ENCODE measurements at regions not wholly inside any gene's neighbourhood (a gene's known extent, or its start where the extent isn't known, plus 50 kb on each side); places are given as distances from the start of the nearest gene placed in this dataset.

DNA sequence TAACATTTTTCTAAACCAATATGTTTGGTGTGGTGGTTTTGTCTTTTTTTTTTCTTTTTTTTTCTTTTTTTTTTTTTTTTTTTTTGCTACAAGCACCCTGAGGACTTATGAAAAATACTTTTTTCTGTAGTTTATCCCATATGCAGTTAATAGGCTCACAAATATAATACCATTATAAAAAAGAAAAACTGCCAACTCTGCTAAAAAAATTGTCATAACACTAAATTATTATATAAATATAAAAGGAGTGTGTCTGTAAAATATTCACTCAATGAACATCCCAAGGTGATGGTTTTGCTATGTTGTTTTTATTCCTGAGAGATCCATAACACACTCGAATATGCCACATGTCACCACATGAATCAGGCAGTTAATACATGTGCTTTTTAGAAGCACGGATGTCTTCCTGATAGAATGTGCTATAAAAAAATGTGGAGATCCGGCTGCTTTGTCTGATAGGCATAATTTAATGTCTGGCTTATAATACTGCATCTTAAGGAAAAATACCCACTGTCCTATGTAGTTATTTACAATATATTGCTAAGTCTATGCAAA, 110.7 kb upstream of the ZNF507 start:
- DNase-seq (ENCODE audit: low spot score): no peak

DNA sequence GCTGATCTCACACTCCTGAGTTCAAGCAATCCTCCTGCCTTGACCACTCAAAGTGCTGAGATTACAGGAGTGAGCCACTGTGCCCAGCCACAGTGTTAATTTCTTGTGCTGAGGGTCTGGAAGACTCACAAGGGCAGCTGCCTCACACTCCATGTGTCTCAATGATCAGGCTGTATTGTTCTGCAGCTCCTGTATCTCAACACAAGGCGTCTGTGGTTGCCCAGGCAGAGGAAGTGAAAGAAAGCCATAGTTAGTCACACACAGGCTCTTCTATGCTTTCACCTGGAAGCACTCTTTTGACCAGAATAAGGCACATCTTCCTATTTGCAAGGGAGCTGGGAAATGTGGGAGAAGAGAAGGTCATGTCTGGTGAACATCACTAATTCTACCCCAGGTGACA, 107.3 kb upstream of the ZNF507 start:
- DNase-seq (ENCODE audit: low spot score): no peak

DNA sequence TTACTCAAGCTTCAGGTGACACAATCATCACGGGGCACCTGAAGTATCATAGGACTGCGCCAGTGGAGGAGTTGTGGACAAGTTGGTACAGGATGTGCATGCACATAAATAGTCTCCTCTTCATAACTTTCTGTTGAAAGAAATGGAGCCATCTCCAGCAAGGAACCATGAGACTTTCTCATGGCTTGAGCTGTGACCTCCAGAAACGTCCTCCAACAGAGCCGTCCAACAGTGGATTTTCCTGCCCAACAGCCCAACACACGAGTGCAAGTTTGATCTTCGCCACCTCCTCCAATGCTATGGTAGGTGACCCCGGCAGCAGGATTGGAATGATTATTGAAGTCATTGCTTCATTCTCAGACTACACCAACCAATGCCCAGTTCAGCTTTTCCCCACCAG, 105.1 kb upstream of the ZNF507 start:
- DNase-seq (ENCODE audit: low spot score): no peak

DNA sequence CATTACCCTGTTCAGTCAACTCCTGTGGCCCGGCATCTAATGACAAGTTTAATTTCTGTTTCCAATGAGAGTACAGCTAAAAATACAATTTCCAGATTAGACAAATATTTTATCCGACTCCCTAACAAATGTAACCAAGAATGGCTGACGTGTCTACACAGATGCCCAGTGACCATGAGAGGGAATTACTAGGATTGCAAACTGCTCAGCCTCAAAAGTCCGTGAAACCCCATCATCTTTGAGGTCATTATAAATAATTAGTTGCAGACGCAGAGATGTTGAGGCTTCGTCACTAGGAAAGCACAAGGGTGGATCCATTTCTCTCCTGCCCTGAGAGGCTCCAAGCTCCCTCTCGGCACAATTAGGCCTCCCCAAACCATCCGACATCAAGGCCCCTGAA, 104.1 kb upstream of the ZNF507 start:
- no peak for DNase-seq (ENCODE audit: low spot score)

DNA sequence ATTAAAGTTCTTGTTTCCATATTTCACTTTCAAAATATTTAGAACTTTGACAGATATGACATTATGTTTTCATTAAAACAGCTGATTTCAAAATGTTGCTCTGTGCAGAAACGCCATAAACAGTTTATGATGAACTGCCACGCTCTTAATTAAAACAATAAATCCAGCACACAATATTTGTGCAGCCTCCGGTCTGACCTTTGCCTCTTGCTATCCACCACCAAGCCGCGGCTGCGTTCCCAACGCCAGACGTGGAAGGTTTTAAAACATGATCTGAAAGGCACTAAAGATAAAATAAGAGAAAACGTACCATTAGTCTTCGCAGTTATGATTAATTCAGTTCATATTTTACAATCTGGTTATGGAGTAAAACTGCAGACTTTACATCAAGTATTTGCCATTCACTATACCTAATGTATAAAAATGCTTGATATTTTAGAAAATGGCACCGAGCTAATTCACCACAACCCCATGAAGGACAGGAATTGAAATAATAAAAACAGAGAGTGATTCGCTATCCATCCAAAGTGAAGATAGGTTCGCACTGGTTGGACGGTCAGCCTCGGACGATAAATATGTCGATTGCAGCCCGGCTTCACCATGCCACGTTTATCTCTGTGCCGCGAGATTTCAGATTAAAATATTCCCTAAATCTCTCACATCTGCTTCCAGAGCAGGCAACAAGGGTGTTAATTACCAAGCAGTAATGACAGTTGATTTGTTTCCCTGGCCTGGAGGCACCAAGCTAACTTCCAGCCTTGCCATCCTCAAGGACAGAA, 103.3 kb upstream of the ZNF507 start:
- DNase-seq (ENCODE audit: low spot score): no peak

DNA sequence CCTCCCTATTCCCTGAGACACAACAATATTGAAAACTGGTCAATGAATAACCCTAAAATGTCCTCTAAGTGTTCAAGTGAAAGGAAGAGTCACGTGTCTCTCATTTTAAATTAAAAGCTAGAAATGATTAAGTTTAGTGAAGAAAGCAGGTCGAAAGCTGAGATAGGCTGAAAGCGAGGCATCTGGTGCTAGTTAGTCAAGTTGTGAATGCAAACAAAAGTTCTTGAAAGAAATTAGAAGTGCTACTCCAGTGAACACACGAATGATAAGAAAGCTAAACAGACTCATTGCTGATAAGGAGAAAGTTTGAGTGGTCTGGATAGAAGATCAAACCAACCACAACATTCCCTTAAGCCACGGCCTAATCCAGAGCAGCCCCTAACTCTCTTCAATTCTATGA, 99.4 kb upstream of the ZNF507 start:
- DNase-seq (ENCODE audit: low spot score): no peak

DNA sequence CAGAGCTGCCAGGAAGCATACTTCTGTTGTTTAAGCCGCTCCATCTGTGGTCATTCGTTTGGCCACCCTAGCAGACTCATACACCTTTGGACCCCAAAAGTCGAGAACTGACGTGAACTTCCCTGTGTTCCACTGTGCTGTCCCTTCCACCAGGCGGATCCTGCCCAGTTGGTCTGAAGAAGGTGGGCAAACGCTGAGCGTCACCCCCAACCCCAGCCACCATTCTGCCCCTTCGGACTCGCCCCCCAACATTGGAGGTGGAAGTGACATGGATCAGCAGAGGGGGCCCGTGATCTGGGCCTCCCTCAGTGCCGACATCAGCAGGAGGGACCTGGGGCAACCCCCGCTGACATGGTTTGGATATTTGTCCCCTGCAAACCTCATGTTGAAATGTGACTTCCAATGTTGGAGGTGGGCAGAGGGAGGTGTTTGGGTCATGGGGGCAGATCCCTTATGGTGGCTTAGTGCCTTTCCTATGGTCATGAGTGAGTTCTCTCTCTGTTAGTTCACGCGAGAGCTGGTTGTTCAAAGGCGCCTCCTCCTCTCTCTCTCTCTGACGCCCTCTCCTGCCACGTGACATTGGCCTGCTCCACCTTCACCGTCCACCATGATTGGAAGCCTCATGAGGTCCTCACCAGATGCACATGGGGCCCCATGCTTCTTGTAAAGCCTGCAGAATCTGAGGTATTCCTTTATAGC, 93.6 kb upstream of the ZNF507 start:
- no peak for DNase-seq (ENCODE audit: low spot score)

DNA sequence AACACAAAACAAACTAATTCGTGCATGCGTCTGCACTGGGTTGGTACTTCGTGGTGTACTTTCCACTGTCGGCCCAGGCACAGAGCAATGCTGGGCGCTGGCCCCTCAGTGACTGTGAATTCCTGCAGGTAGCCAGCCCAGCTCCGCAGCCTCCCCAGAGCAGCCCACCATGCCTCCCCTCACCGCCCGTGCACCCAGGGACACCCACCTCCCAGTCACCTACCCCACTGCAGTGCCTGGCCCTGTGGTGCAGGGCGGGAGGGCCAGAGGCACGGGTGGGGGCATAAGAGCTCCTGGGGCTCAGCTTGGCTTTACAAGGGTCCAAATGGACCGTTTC, 93.1 kb upstream of the ZNF507 start:
- DNase-seq (ENCODE audit: low spot score): no peak

DNA sequence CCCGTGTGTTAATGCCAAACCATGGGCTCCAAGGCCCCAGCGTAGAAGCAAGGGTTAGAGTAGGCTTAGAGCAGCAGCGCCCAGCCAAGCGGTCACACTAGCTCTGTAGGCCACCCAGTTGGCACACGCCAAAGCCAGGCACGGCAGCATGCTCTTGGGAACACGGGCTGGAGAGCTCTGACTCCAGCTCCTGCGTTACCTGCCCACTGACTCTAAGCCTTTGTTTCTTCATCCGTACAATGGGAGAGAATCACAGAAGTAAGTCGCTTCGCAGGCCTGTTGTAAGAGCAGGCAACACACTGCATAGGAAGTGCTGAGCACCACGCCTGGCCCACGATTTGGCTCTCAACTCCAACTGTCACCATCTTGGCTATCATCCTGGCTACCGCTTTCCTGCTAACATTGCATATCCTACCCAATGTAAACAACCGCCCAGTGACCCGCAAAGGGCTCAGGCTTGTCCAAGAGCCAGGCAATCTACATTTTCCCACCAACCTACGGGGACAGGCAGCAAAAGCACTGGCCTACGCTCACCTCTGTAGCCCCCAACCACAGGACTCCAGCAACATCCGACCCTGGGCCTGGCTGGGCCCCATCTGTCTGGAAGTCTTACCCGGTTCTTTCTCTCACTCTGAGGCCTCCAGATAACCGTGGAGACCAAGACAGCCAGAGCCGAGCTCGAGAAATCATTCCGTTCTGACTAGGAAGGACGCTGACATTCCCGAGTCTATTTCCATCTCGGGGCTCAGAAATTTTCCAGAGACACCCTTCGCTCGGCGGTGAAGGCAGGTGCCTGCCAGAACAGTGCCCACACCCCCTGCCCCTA, 91.5 kb upstream of the ZNF507 start:
- no peak for DNase-seq (ENCODE audit: low spot score)

DNA sequence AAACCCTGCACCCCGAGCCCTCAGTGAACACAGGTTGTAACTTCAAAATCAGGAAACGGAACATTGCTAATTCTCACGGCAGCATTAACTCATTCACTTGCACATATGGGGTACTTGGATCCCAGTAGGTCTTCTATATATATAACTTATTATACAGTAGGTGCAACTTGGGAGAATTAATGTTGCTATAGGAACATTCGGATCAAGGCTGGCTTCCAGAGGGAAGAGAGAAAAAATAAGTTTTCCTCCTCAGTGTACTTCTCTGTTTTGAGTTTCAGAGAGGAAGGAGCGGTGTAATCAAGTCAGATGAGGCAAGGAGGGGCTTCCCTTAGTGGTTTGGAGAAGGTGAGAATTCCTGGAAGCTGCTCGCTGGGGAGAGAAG, 90.9 kb upstream of the ZNF507 start:
- no peak for DNase-seq (ENCODE audit: low spot score)

DNA sequence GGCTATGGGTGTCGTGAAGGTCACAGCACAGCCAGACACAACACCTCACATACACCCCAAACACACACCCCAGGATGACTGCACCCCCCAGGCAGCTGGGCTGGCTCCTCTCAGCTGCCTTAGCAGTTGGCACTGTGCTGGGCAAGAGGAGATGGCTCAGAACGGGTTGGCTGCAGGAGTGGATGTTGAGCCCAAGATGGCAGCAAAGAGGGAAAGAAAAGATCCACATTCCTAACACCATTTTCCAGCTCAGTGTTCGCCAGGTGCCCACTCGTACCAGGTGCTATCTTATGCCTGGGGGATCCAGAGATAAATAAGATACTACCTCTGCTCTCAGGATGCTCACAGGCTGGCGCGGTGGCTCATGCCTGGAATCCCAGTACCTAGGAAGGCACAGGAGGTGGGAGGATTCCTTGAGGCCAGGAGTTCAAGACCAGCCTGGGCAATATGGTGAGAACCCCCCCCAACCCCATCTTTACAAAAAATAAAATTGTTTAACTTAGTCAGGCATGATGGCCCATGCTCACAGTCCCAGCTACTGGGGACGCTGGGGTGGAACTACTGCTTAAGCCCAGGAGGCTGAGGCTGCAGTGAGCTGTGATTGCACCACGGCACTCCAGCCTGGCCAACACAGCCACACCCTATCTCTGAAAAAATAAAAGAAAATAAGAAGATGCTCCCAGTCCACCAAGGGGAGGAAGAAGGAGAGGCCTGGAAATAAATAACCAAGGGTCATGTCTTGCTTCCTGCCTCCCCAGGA, 89.7 kb upstream of the ZNF507 start:
- no peak for DNase-seq (ENCODE audit: low spot score)

DNA sequence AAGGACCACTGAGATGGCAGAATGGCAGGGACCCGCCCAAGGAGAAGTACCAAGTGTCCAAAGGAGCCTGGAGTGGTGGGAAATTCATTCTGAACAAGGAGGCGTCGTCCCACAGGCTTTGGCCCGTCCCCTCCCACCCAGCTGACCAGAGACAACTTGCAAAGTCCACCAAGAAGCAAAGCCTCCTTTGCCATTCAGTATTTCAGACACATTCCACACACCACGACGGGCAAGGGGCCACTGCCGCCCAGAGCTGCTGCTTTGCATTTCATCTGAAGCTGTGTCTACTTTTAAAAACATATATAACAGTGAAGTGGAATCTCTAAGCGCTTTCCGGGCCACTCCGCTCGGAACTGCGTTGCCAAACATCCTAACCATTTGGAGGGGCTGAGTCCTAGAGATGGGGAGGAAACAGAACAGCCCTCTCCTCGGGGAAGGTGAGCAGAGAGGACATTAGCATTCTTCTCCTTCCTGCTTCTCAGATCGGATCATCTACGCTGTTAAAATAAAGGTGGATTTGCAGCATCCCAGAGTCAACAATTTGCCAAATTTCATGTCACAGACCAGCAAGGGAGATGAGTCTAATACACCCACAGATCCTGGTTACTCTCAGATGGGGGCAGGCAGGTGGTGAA, 89.0 kb upstream of the ZNF507 start:
- no peak for DNase-seq (ENCODE audit: low spot score)

DNA sequence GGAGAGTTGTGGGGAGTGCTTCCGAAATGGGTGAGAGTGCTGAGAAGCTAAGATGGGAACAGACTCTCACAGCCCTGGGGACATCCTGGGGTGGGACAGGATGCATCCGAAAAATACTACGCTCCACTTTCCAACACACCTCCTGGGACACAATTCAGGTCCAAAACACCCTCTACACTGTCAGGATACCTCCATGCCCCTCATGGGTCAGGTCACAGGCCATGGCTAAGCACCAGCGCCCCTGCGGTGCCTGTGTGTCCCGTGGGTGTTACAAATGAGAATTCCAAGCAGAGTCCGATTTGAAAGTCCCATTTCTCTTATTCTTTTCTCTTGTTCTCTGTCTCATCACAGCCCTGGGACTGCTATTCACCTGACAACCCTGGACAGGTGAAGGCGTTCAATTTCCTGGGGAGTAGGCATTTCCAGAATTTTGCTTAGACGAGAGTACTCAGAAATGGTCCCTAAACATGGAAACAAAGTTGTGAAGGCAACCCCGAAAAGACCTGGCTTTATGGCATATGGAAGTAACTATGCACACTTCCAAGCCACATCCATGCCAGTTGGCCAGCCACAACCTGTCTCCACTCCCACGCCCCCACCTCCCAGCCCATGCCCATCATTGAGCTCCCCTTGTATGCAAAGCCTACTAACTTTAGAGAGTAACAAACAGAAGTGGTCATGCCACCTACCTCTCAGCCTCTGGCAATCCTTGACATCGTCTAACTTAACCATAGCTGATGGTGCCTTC, 87.9 kb upstream of the ZNF507 start:
- DNase-seq (ENCODE audit: low spot score): no peak

DNA sequence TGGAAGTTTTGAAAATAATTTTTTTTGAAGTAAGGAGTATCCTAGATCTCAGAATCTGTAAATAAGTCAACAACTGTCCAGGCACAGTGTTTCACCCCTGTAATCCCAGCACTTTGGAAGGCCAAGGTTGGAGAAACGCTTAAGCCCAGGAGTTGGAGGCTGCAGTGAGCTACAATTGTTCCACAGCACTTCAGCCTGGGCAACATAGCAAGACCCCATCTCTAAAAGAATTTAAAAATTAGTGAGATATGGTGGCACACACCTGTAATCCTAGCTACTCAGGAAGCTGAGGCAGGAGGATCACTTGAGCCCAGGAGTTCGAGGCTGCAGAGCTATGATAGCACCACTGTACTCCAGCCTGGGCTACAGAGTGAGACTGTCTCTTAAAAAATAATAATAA, 87.2 kb upstream of the ZNF507 start:
- no peak for DNase-seq (ENCODE audit: low spot score)

DNA sequence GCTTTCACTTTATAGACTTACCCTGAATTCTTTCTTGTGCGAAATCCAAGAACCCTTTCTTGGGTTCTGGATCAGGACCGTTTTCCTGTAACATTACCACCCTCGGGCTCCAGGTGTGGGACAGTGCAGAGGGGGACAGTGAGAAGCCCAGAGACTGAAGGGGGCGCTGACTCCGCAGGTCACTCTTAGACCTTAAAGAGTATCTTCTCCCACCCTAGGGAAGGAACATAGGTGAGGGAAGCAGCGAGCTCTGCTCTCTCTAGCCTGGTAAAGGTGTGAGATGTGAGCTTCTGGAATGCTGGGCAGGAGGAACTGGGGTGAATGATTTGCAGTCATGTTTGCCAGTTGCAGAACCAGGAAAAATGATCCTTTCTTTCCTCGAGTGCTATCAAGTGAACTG, 80.8 kb upstream of the ZNF507 start:
- no peak for DNase-seq (ENCODE audit: low spot score)

DNA sequence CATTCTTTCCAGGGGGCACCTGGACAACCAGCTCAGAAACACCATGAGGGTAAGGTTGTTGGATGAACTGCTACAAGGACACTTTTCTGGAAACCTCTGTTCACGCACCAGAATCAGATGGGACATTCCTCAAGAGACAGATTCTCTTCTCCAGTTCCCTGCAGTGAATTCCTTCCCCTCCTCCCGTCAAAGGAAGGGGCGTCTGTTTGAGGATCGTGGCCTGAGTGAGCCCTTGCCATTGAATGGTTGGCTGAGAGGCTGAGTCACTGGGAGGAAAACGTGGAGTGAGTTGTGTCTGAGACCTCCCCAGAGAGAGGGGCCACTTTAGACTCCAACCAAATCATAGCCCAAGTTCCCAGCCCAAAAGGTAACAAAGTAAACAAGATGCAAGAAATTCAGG, 79.4 kb upstream of the ZNF507 start:
- no peak for DNase-seq (ENCODE audit: low spot score)

DNA sequence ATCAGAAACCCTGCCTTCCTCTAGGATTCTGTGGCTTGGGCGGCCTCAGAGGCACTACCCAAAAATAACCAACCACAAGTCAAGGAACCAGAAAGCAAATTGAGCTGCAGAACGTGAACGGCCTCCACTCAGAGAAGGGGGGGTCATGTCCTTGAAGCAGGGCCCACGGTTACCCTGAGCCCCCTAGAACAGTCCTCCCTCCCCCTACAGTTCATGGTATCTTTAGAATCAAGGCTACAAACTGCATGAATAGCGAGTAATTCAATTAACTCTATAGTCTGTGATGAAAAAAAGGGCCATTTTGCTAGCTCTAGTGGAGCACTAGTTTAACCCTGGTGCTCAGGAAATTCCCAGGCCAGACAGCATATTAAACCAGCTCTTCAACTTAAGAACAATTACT, 79.0 kb upstream of the ZNF507 start:
- DNase-seq (ENCODE audit: low spot score): no peak

DNA sequence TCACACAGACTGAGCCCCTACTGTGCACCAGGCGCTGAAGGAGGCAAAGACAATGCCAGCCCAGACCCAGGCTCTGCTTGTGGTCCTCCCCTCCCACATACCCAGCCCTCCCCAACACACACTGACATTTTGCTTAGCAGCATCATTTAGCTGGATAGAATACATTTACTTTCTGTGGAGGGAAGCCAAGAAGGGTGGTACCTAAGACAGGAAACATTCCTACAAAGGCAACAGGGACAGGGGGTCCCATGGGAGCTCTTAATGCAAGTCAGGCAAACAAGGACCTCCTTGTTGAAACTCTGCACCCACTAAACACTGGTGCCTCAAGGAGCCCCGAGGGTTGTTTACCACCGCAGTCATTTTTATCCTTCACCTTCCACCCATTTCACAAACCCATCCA, 77.0 kb upstream of the ZNF507 start:
- DNase-seq (ENCODE audit: low spot score): no peak

DNA sequence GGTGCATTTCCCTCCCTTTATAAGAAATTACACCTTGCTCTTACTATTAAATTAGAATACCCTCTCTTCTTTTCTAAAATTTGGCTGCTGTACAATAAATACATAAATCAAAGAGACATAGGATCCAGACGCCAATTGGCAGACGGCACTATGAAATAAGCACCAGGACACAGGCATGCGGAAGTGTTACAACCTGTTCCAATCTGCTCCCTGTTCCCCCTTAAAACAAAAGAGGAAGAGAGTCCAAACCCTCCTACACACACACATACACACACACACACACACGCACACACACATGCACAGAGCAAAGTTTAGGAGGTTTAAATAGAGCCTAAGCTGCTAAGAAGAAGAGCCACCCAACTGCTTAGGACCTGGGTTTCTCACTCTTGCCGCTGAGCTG, 75.6 kb upstream of the ZNF507 start:
- no peak for DNase-seq (ENCODE audit: low spot score)

DNA sequence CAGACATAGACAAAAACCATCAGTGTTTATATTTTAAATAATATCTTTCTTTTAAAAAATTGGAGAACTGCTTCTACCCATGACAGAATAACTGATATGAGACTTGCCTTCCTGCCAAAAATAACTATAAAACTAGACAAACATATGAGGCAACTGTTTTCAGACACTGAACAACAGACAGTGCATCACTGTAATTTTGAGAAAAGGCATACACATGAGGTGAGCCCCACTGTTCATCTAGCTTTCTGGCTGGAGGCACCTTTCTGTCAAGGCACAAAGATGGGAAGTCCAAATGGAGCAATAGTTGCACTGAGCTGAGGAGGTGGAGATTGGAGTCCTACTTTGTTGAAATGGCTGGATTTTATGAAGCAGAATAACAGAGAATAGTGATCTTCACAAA, 71.9 kb upstream of the ZNF507 start:
- DNase-seq (ENCODE audit: low spot score): no peak

DNA sequence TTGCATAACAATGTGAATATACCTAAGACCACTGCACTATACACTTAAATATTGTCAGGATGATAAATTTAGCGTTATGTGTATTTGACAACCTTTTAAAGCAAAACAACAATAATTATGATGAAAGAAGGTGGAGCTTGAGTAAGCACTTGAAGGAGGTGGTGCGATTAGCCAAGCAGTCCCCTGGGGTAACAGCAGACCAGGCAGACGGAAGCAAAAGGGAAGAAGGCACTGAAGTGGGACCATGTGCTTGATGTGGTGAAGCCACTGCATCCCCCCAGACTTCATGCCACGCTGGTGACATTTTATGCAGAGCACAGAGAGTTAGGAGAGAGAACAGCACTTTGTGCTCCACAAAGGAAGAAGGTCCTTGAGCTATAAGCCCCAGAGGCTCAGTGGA, 58.3 kb upstream of the ZNF507 start:
- DNase-seq (ENCODE audit: low spot score): no peak

All from HT-29 (cell line).